ENCODE measurements at regions not wholly inside any gene's neighbourhood (a gene's known extent, or its start where the extent isn't known, plus 50 kb on each side); places are given as distances from the start of the nearest gene placed in this dataset.
"Not testable (repeated sequence)": the region's sequence is repeated elsewhere in the genome, so short reads cannot be mapped to it uniquely, and the experiment has no call there.

GRCh38 chr4:19193274-19193981 lies 1058.3 kb upstream of the SLIT2 start:
- no peak for DNase-seq

- DNase-seq: no peak
Measured at GRCh38 chr4:19191979-19192650, 1059.6 kb upstream of the SLIT2 start.

- no peak for DNase-seq
Measured at GRCh38 chr4:19187691-19188090, 1064.0 kb upstream of the SLIT2 start.

- no peak for DNase-seq
Measured at GRCh38 chr4:19187096-19187495, 1064.6 kb upstream of the SLIT2 start.

GRCh38 chr4:19181631-19182030 lies 1070.1 kb upstream of the SLIT2 start:
- not testable (repeated sequence) for DNase-seq

GRCh38 chr4:19178835-19179234 lies 1072.9 kb upstream of the SLIT2 start:
- no peak for DNase-seq

GRCh38 chr4:19177616-19178015 lies 1074.1 kb upstream of the SLIT2 start:
- no peak for DNase-seq

- no peak for DNase-seq
Measured at GRCh38 chr4:19171832-19172231, 1079.9 kb upstream of the SLIT2 start.

- DNase-seq: peak; percentile 15
Measured at GRCh38 chr4:19167311-19167710, 1084.4 kb upstream of the SLIT2 start.

GRCh38 chr4:19164334-19164733 lies 1087.4 kb upstream of the SLIT2 start:
- DNase-seq: no peak

GRCh38 chr4:19159874-19160273 lies 1091.8 kb upstream of the SLIT2 start:
- DNase-seq: no peak

- no peak for DNase-seq
Measured at GRCh38 chr4:19158107-19158809, 1093.4 kb upstream of the SLIT2 start.

GRCh38 chr4:19156786-19157185 lies 1094.9 kb upstream of the SLIT2 start:
- no peak for DNase-seq

GRCh38 chr4:19155568-19155967 lies 1096.1 kb upstream of the SLIT2 start:
- no peak for DNase-seq

- not testable (repeated sequence) for DNase-seq
Measured at GRCh38 chr4:19154267-19154666, 1097.4 kb upstream of the SLIT2 start.

GRCh38 chr4:19152264-19152663 lies 1099.4 kb upstream of the SLIT2 start:
- no peak for DNase-seq

- DNase-seq: no peak
Measured at GRCh38 chr4:19151684-19152083, 1100.0 kb upstream of the SLIT2 start.

- DNase-seq: no peak
Measured at GRCh38 chr4:19146038-19146437, 1105.7 kb upstream of the SLIT2 start.

GRCh38 chr4:19135895-19136633 lies 1114.5 kb upstream of the LCORL start:
- no peak for DNase-seq

- DNase-seq: no peak
Measured at GRCh38 chr4:19134685-19135084, 1113.1 kb upstream of the LCORL start.

GRCh38 chr4:19133315-19133714 lies 1111.8 kb upstream of the LCORL start:
- DNase-seq: no peak

- no peak for DNase-seq
Measured at GRCh38 chr4:19130866-19131265, 1109.3 kb upstream of the LCORL start.

- no peak for DNase-seq
Measured at GRCh38 chr4:19128176-19128575, 1106.6 kb upstream of the LCORL start.
